Fibroblast of the aortic adventitia (primary cell): ENCODE measurements at regions not wholly inside any gene's neighbourhood (a gene's known extent, or its start where the extent isn't known, plus 50 kb on each side); places are given as distances from the start of the nearest gene placed in this dataset.
A peak's percentile ranks its signal among the peaks of the same experiment; 100 is the strongest.

Source experiments
- DNase-seq: peaks from one replicate; pipeline ENCODE4 v3.0.0-alpha.2; 2010; ENCODE audit warnings: low read depth
- H3K4me3 ChIP-seq: 2 replicates; pipeline ENCODE4 v1.5.1; 2011; ENCODE audit warnings: low read depth, mild to moderate bottlenecking, control low read depth, low read length, moderate library complexity
- TF ChIP-seq, protein P1 (sequence below): IDR thresholded peaks from 2 replicates; pipeline ENCODE4 v1.5.1; 2011; ENCODE audit warnings: mild to moderate bottlenecking, low read length, control low read depth, inconsistent platforms; ENCODE audit not compliant: insufficient read depth

- no peak for DNase-seq
- TF ChIP-seq, protein P1, sequence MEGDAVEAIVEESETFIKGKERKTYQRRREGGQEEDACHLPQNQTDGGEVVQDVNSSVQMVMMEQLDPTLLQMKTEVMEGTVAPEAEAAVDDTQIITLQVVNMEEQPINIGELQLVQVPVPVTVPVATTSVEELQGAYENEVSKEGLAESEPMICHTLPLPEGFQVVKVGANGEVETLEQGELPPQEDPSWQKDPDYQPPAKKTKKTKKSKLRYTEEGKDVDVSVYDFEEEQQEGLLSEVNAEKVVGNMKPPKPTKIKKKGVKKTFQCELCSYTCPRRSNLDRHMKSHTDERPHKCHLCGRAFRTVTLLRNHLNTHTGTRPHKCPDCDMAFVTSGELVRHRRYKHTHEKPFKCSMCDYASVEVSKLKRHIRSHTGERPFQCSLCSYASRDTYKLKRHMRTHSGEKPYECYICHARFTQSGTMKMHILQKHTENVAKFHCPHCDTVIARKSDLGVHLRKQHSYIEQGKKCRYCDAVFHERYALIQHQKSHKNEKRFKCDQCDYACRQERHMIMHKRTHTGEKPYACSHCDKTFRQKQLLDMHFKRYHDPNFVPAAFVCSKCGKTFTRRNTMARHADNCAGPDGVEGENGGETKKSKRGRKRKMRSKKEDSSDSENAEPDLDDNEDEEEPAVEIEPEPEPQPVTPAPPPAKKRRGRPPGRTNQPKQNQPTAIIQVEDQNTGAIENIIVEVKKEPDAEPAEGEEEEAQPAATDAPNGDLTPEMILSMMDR, result no peak
- no peak overlapping the region for H3K4me3 ChIP-seq
Observed at GRCh38 chr1:229114850-229115365, 156.0 kb upstream of the RAB4A start.

DNA sequence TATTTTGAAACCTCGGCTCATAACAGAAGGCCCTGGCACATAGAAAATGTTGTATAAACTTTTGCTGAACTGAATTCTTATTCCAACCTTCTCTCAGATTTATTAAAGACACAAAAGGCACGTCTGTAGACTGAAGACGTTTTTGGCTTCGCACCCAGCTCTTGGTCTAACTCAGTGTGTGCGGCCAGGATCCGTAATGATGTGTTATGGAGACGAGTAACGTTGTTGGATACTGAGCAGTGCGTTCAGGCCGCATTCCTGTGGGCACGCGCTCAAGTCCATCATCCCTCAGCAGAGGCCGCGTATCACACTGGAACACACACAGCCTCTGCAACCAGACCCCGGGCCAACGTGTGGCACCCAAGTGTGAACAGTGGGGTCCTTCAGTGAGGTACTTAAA, 154.8 kb upstream of the RAB4A start:
- H3K4me3 ChIP-seq, result no peak overlapping the region
- DNase-seq, result peak; percentile 37
- TF ChIP-seq, protein P1, result no peak

DNA sequence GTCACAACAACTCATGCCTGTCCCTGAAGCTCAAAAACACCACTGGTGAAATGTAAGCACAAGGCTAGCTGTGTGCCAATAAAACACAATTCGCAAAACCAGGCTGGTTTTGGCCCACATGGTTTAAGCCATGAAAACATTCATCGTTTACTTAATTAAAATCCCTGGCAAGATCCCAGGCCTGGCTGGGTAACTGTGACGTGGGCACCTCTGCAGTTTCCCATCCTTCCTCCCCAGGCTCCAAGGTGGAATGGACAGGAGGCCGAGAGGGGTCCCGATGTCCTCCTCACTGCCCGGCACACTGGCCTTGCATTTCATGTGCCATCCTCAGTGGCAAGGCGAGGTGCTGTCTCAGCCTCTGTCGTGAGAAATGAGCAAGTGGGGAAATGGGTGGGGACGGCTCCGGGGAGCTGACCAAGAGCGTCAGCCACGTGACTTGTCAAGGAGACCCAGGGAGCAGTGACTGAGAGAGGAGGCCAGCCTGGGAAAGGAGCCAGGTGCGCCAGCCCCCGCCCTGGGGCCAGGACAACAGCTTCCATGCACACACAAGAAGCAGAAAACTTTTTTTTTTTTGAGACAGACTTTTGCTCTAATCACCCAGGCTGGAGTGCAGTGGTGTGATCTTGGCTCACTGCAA, 153.1 kb upstream of the RAB4A start:
- DNase-seq, result peak; percentile 76
- TF ChIP-seq, protein P1, result no peak
- no peak overlapping the region for H3K4me3 ChIP-seq

DNA sequence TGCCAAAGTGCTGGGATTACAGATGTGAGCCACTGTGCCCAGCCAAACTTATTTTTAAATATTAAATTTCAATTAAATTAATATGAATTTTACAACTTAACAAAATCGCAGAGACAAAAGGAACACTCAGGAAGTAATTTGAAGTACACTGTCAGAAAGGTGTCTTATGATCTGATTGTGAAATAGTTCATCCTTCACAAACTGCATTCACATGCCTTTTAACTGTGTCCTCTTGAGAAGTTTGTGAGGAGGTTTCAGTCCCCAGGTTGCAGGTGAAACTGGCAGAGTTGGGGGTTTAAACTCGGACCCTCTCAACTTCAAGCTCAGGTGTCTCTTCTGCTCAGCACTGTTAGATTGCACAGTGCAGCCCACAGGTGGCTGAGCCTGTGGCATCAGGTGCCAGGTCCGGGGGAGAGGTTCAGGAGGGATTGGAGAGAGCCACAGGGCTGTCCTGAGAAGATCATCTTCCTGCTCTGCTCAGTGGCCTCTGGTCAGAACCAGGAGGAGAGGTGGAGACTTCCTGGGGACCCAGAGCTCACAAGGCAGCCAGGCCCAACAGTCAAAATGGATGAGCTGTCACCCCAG, 152.3 kb upstream of the RAB4A start:
- TF ChIP-seq, protein P1, result no peak
- DNase-seq, result no peak
- no peak overlapping the region for H3K4me3 ChIP-seq

DNA sequence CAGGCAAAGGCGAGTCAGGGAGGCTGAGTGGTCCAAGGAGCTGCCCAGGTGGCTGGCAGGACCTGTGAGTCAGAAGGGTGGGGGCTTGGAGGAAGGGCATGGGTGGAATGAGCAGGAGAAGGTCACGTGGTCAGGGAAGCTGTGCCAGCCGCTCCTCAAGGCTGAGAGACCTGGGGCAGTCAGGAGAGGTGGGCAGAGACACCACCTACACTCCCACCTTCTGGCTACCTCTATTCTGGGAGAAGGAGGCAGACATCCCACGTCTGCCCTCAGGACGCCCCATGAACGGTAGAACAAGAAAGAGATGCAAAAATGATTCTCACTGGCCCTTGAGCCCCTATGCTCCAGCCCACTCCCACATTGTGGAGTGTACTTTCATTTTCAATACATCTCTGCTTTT, 151.8 kb upstream of the RAB4A start:
- no peak overlapping the region for H3K4me3 ChIP-seq
- TF ChIP-seq, protein P1, result no peak
- no peak for DNase-seq

GRCh38 chr1:229119876-229120275, 151.0 kb upstream of the RAB4A start:
- no peak for DNase-seq
- H3K4me3 ChIP-seq, result no peak overlapping the region
- TF ChIP-seq, protein P1, result no peak
